ENCODE measurements at regions not wholly inside any gene's neighbourhood (a gene's known extent, or its start where the extent isn't known, plus 50 kb on each side); places are given as distances from the start of the nearest gene placed in this dataset.
A peak's percentile ranks its signal among the peaks of the same experiment; 100 is the strongest.

GRCh38 chr15:29618586-29618985 lies 203.7 kb downstream of the TJP1 start:
- no peak for TF ChIP-seq CTCF (conservative IDR thresholded peaks at IDR 0.05)

GRCh38 chr15:29616512-29616911 lies 205.8 kb downstream of the TJP1 start:
- no peak for TF ChIP-seq CTCF (conservative IDR thresholded peaks at IDR 0.05)
- no peak overlapping the region for H3K27ac ChIP-seq

More at GRCh38 chr15:29618586-29618985, 203.7 kb downstream of the TJP1 start:
- no peak overlapping the region for H3K27ac ChIP-seq

- H3K27ac ChIP-seq = no peak overlapping the region
- no peak for TF ChIP-seq CTCF (conservative IDR thresholded peaks at IDR 0.05)
Observed at GRCh38 chr15:29615791-29616190, 206.5 kb downstream of the TJP1 start.

DNA sequence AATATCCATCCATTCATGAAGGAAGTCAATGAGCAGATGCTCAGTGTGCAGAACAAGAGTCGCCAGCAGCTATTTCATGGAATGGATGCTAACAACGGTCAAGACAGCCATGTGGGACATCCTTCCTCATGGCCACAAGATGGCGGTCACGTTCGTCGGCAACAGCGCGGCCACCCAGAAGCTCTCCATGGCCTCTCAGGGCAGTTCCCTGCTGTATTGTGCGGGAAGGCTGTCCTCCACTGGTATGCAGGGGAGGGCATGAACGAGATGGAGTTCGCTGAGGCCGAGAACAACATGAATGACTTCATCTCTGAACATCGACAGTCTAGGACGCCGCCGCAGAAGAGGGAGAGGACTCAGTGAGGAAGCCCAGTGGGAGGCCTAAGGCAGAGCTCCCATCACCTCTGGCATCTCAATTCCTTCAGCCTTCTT lies 208.3 kb downstream of the TJP1 start:
- peak; percentile 73 for TF ChIP-seq CTCF (conservative IDR thresholded peaks at IDR 0.05)
- no peak overlapping the region for H3K27ac ChIP-seq

DNA sequence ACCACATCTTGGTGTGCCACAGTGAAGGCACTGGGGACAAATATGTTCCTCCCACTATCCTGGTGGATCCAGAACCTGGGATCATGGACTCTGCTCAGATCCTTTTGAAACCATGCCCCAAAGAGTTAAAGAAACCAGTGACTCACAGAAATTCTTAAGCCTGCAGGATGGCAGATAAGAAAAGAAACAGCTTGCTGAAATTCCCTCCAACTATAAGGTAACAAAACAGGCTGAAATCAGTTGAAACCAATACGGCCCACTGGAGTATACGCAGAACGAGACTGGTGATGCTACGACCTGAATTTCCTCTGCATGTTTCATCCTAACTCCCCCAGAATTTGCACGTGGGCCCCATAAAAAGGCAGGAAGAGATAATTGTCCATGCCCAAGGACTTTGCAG lies 209.6 kb downstream of the TJP1 start:
- H3K27ac ChIP-seq = no peak overlapping the region
- TF ChIP-seq CTCF (conservative IDR thresholded peaks at IDR 0.05) = no peak

DNA sequence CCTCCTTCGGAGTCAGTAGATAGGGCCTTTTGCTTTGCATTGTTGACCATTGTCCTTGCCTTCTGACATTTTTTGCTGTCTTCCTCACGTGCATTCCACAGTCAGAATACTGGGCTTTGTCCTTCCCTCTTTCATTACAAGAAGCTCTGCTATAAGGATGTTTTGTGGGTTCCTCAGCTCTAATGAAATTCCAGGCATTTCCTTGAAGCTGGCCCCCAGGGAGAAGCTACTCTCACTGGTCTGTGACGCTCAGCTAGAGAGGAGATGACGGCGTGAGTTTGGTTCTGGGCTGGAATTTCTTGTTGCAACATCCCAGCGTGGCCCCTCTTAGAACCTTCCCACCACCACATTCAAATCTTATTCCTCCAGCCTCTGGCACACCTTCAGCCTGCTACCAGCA lies 210.2 kb downstream of the TJP1 start:
- no peak for TF ChIP-seq CTCF (conservative IDR thresholded peaks at IDR 0.05)
- H3K27ac ChIP-seq = no peak overlapping the region

DNA sequence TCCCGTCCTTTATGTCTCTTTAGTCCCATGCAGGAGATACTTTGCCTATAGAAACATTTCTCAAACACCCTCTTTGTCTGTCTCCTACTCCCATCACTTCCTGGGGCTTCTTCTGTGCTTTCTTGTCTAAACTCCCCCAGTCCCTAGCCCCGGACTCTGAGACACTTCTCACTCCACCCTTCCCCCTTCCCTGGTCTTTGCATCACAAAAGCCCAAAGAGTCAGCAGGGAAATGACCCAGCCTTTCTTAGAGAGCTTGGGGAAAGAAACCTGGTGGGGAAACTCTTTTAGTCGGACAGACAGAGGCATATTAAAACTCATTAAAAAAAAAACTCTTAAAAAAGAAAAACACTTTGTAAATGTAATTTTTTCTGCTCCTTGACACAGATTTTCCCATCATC lies 211.2 kb downstream of the TJP1 start:
- H3K27ac ChIP-seq = no peak overlapping the region

More for the DNA sequence above, 211.2 kb downstream of the TJP1 start:
- TF ChIP-seq CTCF (conservative IDR thresholded peaks at IDR 0.05) = no peak

All from VCaP (cell line).